Thyroid gland (tissue), 4 donors: ENCODE measurements at regions not wholly inside any gene's neighbourhood (a gene's known extent, or its start where the extent isn't known, plus 50 kb on each side); places are given as distances from the start of the nearest gene placed in this dataset.

ENCODE experiments used
- DNase-seq, 2 donors: peaks; one replicate each; pipeline ENCODE4 v3.0.0-alpha.2; 2019
- H3K27ac ChIP-seq, 3 donors: fragments of 200-600 bp; sonication (generic); 1 replicate in 2 of 3; 2 replicates in 1 of 3; pipeline ENCODE4 v1.5.1; 2016 to 2019; ENCODE audit warnings: mild to moderate bottlenecking in 1 of 3, moderate library complexity in 1 of 3
- H3K27me3 ChIP-seq: fragments of 200-600 bp; sonication (generic); one replicate; pipeline ENCODE4 v1.5.1; 2019
- H3K36me3 ChIP-seq, 2 donors: fragments of 200-600 bp; sonication (generic); one replicate each; pipeline ENCODE4 v1.5.1; 2016 to 2019
- H3K4me1 ChIP-seq, 2 donors: fragments of 200-600 bp; sonication (generic); one replicate each; pipeline ENCODE4 v1.5.1; 2017 to 2019
- H3K4me3 ChIP-seq, 3 donors: fragments of 200-600 bp; sonication (generic); replicated peaks in 1 of 3; 1 replicate in 2 of 3; 2 replicates in 1 of 3; pipeline ENCODE4 v1.5.1; 2016; ENCODE audit warnings: mild to moderate bottlenecking in 1 of 3
- H3K9me3 ChIP-seq: fragments of 200-600 bp; sonication (generic); one replicate; pipeline ENCODE4 v1.5.1; 2017
- CTCF ChIP-seq, 6 experiments: fragments of 200-600 bp in 3 of 6; fragments of 450-650 bp in 3 of 6; sonication (generic) in 3 of 6; IDR thresholded peaks; one replicate each; pipeline ENCODE4 v1.5.1; 2016 to 2019; ENCODE audit warnings: antibody characterized with exemption in 6 of 6, mild to moderate bottlenecking in 2 of 6, inconsistent platforms in 1 of 6, moderate library complexity in 1 of 6
- POLR2A ChIP-seq, 2 donors: fragments of 450-650 bp; IDR thresholded peaks; one replicate each; pipeline ENCODE4 v1.6.1; 2017; ENCODE audit warnings: antibody characterized with exemption in 2 of 2, mild to moderate bottlenecking in 2 of 2, moderate library complexity in 1 of 2
- WGBS, 2 donors: methylation state at CpG; one replicate each; pipeline ENCODE4 v1.1.5; 2017; 5-methylcytosine and 5-hydroxymethylcytosine counted together
- intact Hi-C: fragments of 100-400 bp; cut with DNase I; formaldehyde crosslinking; loops from one replicate; pipeline ENCODE4 v1.15.1; 2023

- WGBS, 2 donors: 95 to 100% methylated on average over 5 of the region's 5 CpGs
- no peak for TF ChIP-seq CTCF (IDR thresholded peaks at IDR 0.05)
- TF ChIP-seq POLR2A (IDR thresholded peaks at IDR 0.05): no peak
- Histone ChIP-seq H3K36me3 (no peaks in the 10 kb centered on the region), H3K4me3 (no peak overlapping the region), H3K27ac (no peak overlapping the region), H3K9me3 (no peaks in the 10 kb centered on the region), H3K4me1 (no peaks in the 10 kb centered on the region), H3K27me3 (no peaks in the 10 kb centered on the region)
- intact Hi-C loops: no loop called here
- no peak for DNase-seq
Measured at GRCh38 chr13:73738626-73739025, 395.6 kb downstream of the KLF12 start.

GRCh38 chr13:73737214-73737613, 397.0 kb downstream of the KLF12 start:
- TF ChIP-seq CTCF (IDR thresholded peaks at IDR 0.05) (no peak), POLR2A (IDR thresholded peaks at IDR 0.05) (no peak)
- Histone ChIP-seq H3K4me1 (no peaks in the 10 kb centered on the region), H3K9me3 (no peaks in the 10 kb centered on the region), H3K27ac (no peak overlapping the region), H3K4me3 (no peak overlapping the region), H3K36me3 (no peaks in the 10 kb centered on the region), H3K27me3 (no peaks in the 10 kb centered on the region)
- intact Hi-C loops: no loop called here
- DNase-seq: no peak
- 77% methylated on average over 2 of the region's 2 CpGs for WGBS, 2 donors

GRCh38 chr13:73733706-73734105, 400.5 kb downstream of the KLF12 start:
- WGBS, 2 donors: 96 to 98% methylated on average over 4 of the region's 4 CpGs
- no peak for DNase-seq
- Histone ChIP-seq H3K27me3 (no peaks in the 10 kb centered on the region), H3K9me3 (no peaks in the 10 kb centered on the region), H3K36me3 (no peaks in the 10 kb centered on the region), H3K4me1 (no peaks in the 10 kb centered on the region), H3K4me3 (no peak overlapping the region), H3K27ac (no peak overlapping the region)
- TF ChIP-seq CTCF (IDR thresholded peaks at IDR 0.05) (no peak), POLR2A (IDR thresholded peaks at IDR 0.05) (no peak)
- intact Hi-C loops: no loop called here

- DNase-seq: no peak
- Histone ChIP-seq H3K27ac (no peak overlapping the region), H3K4me3 (no peak overlapping the region), H3K4me1 (no peaks in the 10 kb centered on the region), H3K36me3 (no peaks in the 10 kb centered on the region), H3K9me3 (no peaks in the 10 kb centered on the region), H3K27me3 (no peaks in the 10 kb centered on the region)
- no peak for TF ChIP-seq POLR2A (IDR thresholded peaks at IDR 0.05)
- TF ChIP-seq CTCF (IDR thresholded peaks at IDR 0.05): no peak
- intact Hi-C loops: no loop called here
- 85 to 97% methylated on average over 2 of the region's 2 CpGs for WGBS, 2 donors
Measured at GRCh38 chr13:73732350-73732749, 401.9 kb downstream of the KLF12 start.

- no peaks in the 10 kb centered on the region for H3K9me3 ChIP-seq
- no peak overlapping the region for H3K4me3 ChIP-seq
- TF ChIP-seq POLR2A (IDR thresholded peaks at IDR 0.05) (no peak), CTCF (IDR thresholded peaks at IDR 0.05) (no peak)
- no peak for DNase-seq
- no peaks in the 10 kb centered on the region for H3K4me1 ChIP-seq
- H3K36me3 ChIP-seq: no peaks in the 10 kb centered on the region
- H3K27me3 ChIP-seq: no peaks in the 10 kb centered on the region
- intact Hi-C loops: no loop called here
- H3K27ac ChIP-seq: no peak overlapping the region
Measured at GRCh38 chr13:73731564-73731963, 402.6 kb downstream of the KLF12 start.
